GM18505 (cell line): ENCODE measurements at regions not wholly inside any gene's neighbourhood (a gene's known extent, or its start where the extent isn't known, plus 50 kb on each side); places are given as distances from the start of the nearest gene placed in this dataset.
"Not testable (repeated sequence)": the region's sequence is repeated elsewhere in the genome, so short reads cannot be mapped to it uniquely, and the experiment has no call there.

Experiments used
- ATAC-seq: cut with Tn5 transposase; IDR thresholded peaks from one replicate; pipeline ENCODE4 v1.9.1; 2021; ENCODE audit not compliant: unreplicated experiment
- POLR2A ChIP-seq: IDR thresholded peaks from 4 replicates; pipeline ENCODE4 v1.6.1; 2011; ENCODE audit warnings: borderline replicate concordance; ENCODE audit not compliant: insufficient read depth, insufficient read length; ENCODE audit errors: extremely low read depth

- no peak for TF ChIP-seq POLR2A
- no peak for ATAC-seq
Measured at GRCh38 chr9:94174164-94174563, 84.9 kb upstream of the ZNF169 start.

DNA sequence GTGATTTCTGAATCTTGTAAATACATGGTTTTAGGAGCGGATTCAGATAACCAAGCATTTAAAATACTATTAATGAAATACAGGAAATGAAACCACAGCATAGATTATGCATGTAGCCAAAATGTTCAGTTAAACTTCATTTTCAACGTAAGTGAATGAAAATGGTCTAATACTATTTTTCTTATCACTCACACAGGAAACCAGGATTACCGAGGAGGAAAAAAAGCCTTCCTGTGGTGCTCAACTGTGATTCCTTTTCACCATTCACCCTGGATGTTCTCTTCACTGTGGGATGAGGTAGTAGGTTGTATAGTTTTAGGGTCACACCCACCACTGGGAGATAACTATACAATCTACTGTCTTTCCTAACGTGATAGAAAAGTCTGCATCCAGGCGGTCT is 83.4 kb upstream of the ZNF169 start:
- ATAC-seq = no peak
- no peak for TF ChIP-seq POLR2A

DNA sequence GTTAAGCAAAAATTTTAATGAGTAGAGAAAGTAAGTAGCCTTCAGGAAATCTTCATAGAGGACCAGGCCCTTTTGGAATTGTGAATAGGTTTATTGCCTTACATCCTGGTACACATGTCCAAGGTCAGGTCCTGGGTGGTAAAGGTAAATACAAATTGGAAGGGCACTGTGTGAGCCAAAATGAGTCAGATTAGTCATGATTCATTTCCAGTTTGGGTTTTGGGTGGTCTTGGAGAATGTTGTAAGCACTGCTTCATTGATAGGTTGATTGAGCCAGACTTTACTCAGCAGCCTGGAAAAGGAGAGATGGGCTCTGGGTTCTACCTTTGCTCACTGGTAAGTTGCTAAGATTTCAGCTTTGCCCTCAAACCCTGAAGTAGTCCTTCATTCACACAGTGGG is 82.5 kb upstream of the ZNF169 start:
- TF ChIP-seq POLR2A = no peak
- ATAC-seq = no peak

GRCh38 chr9:94178927-94179326 is 80.2 kb upstream of the ZNF169 start:
- TF ChIP-seq POLR2A = peak; percentile 26
- no peak for ATAC-seq

- no peak for ATAC-seq
Measured at GRCh38 chr9:94181408-94182181, 77.5 kb upstream of the ZNF169 start.

DNA sequence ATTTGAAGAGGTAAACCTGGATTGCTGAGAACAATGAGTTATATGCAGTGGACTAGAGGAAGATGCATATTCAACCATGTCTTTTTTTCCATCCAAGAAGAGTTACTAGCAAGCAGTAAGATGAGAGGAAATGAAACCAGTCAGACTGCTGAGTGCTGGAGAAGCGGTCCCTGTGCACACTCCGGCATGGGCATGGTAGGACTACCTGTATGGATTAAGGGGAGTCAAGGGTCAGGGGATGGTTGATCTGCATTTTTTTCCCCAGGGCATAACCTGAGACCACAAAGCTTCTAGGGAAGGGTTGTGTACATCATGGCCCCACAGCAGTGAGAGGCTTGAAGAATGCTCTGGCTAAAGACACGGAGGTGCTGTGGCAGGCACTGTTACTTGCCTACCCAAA is 76.6 kb upstream of the ZNF169 start:
- ATAC-seq = no peak
- no peak for TF ChIP-seq POLR2A

More at GRCh38 chr9:94181408-94182181, 77.5 kb upstream of the ZNF169 start:
- no peak for TF ChIP-seq POLR2A

- no peak for ATAC-seq
- TF ChIP-seq POLR2A = no peak
Measured at GRCh38 chr9:94183240-94183999, 75.7 kb upstream of the ZNF169 start.

- ATAC-seq = no peak
- TF ChIP-seq POLR2A = no peak
Measured at GRCh38 chr9:94188246-94188645, 70.9 kb upstream of the ZNF169 start.

GRCh38 chr9:94191706-94192105 is 67.4 kb upstream of the ZNF169 start:
- not testable (repeated sequence) for ATAC-seq

DNA sequence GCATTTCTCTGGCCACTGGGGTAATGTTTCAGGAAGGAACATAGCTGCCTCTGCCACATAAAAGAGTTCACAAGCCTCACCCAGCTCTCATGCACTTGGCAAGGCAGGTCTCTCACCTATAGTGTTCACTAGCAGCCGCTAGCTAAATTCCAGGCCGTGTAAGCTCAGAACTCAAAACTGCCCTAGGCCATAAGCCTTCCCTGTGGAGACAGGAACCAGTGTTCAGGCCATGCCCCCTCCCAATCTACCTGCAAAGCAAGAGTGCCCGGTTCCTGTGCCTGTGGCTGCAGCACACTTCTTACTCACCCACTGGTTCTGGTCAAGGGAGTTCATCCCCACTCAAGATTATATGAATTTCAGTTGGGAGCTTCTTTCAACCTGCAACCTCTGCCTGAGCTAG is 60.7 kb upstream of the ZNF169 start:
- TF ChIP-seq POLR2A = no peak

GRCh38 chr9:94199776-94200175 is 59.3 kb upstream of the ZNF169 start:
- TF ChIP-seq POLR2A = no peak
- ATAC-seq = no peak

More for the DNA sequence above, 60.7 kb upstream of the ZNF169 start:
- no peak for ATAC-seq

DNA sequence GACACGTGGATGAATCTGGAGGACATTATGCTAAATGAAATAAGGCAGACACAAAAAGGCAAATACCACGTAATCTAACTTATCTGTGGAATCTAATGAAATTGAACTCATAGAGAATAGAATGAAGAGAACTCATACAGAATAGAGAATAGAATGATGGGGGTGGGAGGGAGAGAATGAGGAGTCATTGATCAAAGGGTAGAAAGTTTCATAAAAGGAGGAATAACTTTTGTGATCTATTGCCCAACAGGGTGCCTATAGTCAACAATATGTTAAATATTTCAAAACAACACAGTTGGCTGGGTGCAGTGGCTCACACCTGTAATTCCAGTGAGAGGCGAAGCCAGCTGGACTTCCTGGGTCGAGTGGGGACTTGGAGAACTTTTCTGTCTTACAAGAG is 54.9 kb upstream of the ZNF169 start:
- no peak for ATAC-seq
- no peak for TF ChIP-seq POLR2A

GRCh38 chr9:94207781-94208180 is 51.3 kb upstream of the ZNF169 start:
- no peak for TF ChIP-seq POLR2A
- ATAC-seq = no peak
